K562 (cell line): ENCODE measurements at regions not wholly inside any gene's neighbourhood (a gene's known extent, or its start where the extent isn't known, plus 50 kb on each side); places are given as distances from the start of the nearest gene placed in this dataset.
A peak's percentile ranks its signal among the peaks of the same experiment; 100 is the strongest.

Experiments
- ATAC-seq: fragments of 200-7000 bp; cut with Tn5 transposase; 3 replicates; pipeline ENCODE4 v1.9.1; 2020; ENCODE audit warnings: moderate library complexity
- BruUV-seq: library from RNA; stranded (reverse); fragments of 400-500 nt; replicated peaks from 2 replicates; lab custom pipeline; 2021; lab: Mats Ljungman, UMichigan
- CTCF ChIA-PET: fragments of 300-600 bp; formaldehyde crosslinking; extraction: SDS; loops from one replicate; lab custom pipeline; 2021; ENCODE audit warnings: low intra/inter-chr PET ratio; lab: Yijun Ruan, JAX
- POLR2A ChIA-PET: fragments of 300-600, 350-650 bp; sonication (Branson Sonifier 250); formaldehyde crosslinking; extraction: SDS; loops from one replicate; lab custom pipeline; 2021; ENCODE audit warnings: antibody characterized with exemption, inconsistent platforms; lab: Yijun Ruan, JAX
- DNase-seq, 4 experiments: peaks; one replicate each; pipeline versions ENCODE4 v3.0.0 to v3.0.0-alpha.2; 2011 to 2018; ENCODE audit warnings: low spot score in 3 of 4, mixed read lengths in 3 of 4; ENCODE audit errors: extremely low read depth in 1 of 4
- FAIRE-seq: peaks from 2 replicates; lab custom pipeline; 2011; peaks lifted over from hg19 to GRCh38; lab: Jason Lieb, UNC
- H2AFZ ChIP-seq: 2 replicates; pipeline ENCODE4 v1.6.0; 2011; ENCODE audit warnings: low read depth, low read length, control low read depth, inconsistent platforms
- H3K27ac ChIP-seq: fragments of 200-600 bp; 3 replicates; pipeline ENCODE4 v1.8.0; 2011; ENCODE audit warnings: low read depth, mild to moderate bottlenecking, control low read depth, inconsistent platforms, low read length, moderate library complexity, mixed read lengths; ENCODE audit errors: extremely low read depth
- H3K27me3 ChIP-seq, 2 experiments: fragments of 300-600 bp in 1 of 2; 2 replicates in 1 of 2; 3 replicates in 1 of 2; pipeline versions ENCODE4 v1.6.0 to v1.8.0; 2011; ENCODE audit warnings: inconsistent platforms in 2 of 2, low read length in 2 of 2, mild to moderate bottlenecking in 1 of 2, mixed read lengths in 1 of 2, moderate library complexity in 1 of 2; ENCODE audit not compliant: control insufficient read depth in 2 of 2, insufficient read depth in 2 of 2
- H3K36me3 ChIP-seq: fragments of 300-600 bp; 3 replicates; pipeline ENCODE4 v1.8.0; 2011; ENCODE audit warnings: mild to moderate bottlenecking, low read length, inconsistent platforms; ENCODE audit not compliant: control insufficient read depth, insufficient read depth
- H3K4me1 ChIP-seq, 2 experiments: fragments of 200-600 bp in 1 of 2; replicated peaks in 1 of 2; 2 replicates in 1 of 2; 3 replicates in 1 of 2; pipeline versions ENCODE4 v1.5.1 to v1.8.0; 2011; ENCODE audit warnings: inconsistent platforms in 2 of 2, low read length in 2 of 2, mild to moderate bottlenecking in 1 of 2, mixed read lengths in 1 of 2, moderate library complexity in 1 of 2; ENCODE audit not compliant: control insufficient read depth in 2 of 2, insufficient read depth in 2 of 2
- H3K4me2 ChIP-seq: 2 replicates; pipeline ENCODE4 v1.6.1; 2011; ENCODE audit warnings: low read length, control low read depth, inconsistent platforms, mixed read lengths; ENCODE audit not compliant: insufficient read depth
- H3K4me3 ChIP-seq: fragments of 200-600 bp; sonication (generic), shearing (Covaris generic); 2 replicates; pipeline ENCODE4 v1.5.1; 2016; ENCODE audit warnings: control low read depth, inconsistent platforms
- H3K79me2 ChIP-seq: fragments of 200-600 bp; 3 replicates; pipeline ENCODE4 v1.8.0; 2011; ENCODE audit warnings: low read length, inconsistent platforms; ENCODE audit not compliant: control insufficient read depth, insufficient read depth
- H3K9ac ChIP-seq, 2 experiments: 2 replicates each; pipeline versions ENCODE4 v1.6.0 to v1.6.1; 2011; ENCODE audit warnings: low read depth in 2 of 2, low read length in 2 of 2, control low read depth in 1 of 2, inconsistent platforms in 1 of 2, mild to moderate bottlenecking in 1 of 2, mixed read lengths in 1 of 2; ENCODE audit not compliant: insufficient read depth in 1 of 2
- H3K9me1 ChIP-seq: one replicate; pipeline ENCODE4 v1.6.0; 2011; ENCODE audit warnings: inconsistent platforms, mild to moderate bottlenecking, low read length, moderate library complexity; ENCODE audit not compliant: control insufficient read depth, insufficient read depth
- H3K9me3 ChIP-seq: replicated peaks from 2 replicates; pipeline ENCODE4 v1.5.1; 2011; ENCODE audit warnings: low read depth, low read length, inconsistent platforms; ENCODE audit not compliant: control insufficient read depth, insufficient read depth
- H4K20me1 ChIP-seq: replicated peaks from 2 replicates; pipeline ENCODE4 v1.6.1; 2011; ENCODE audit warnings: low read length, inconsistent platforms, mixed read lengths; ENCODE audit not compliant: control insufficient read depth, insufficient read depth
- BACH1 ChIP-seq: fragments of 200-800 bp; sonication (Bioruptor generic); IDR thresholded peaks from 2 replicates; pipeline ENCODE4 v1.6.1; 2016; ENCODE audit warnings: missing genetic modification characterization, missing compliant biosample characterization
- ELF4 ChIP-seq: fragments of 450-650 bp; formaldehyde crosslinking; IDR thresholded peaks from 2 replicates; pipeline ENCODE4 v1.4.0; 2022; ENCODE audit warnings: missing genetic modification characterization
- FOXA1 ChIP-seq: fragments of 450-650 bp; IDR thresholded peaks from 2 replicates; pipeline ENCODE4 v1.6.1; 2016; ENCODE audit warnings: mild to moderate bottlenecking, borderline replicate concordance
- FOXP1 ChIP-seq: sonication (generic); formaldehyde crosslinking; IDR thresholded peaks from 2 replicates; pipeline ENCODE4 v1.8.0; 2022; ENCODE audit warnings: mild to moderate bottlenecking, missing genetic modification reagents
- HLTF ChIP-seq: fragments of 450-650 bp; IDR thresholded peaks from 2 replicates; pipeline ENCODE4 v1.6.1; 2016
- KAT2B ChIP-seq: IDR thresholded peaks from one replicate; pipeline ENCODE4 v1.6.1; 2012; ENCODE audit warnings: low read depth, mild to moderate bottlenecking, control low read depth, inconsistent platforms, low read length, moderate library complexity
- L3MBTL2 ChIP-seq: fragments of 450-650 bp; IDR thresholded peaks from 2 replicates; pipeline ENCODE4 v1.6.1; 2016; ENCODE audit warnings: mild to moderate bottlenecking, moderate library complexity
- MCM2 ChIP-seq: fragments of 450-650 bp; IDR thresholded peaks from 2 replicates; pipeline ENCODE4 v1.6.1; 2017; ENCODE audit warnings: low read depth, mild to moderate bottlenecking
- MEF2D ChIP-seq: conservative IDR thresholded peaks from 2 replicates; pipeline ENCODE4 v1.6.1; 2016; ENCODE audit warnings: low read depth, missing genetic modification characterization, missing compliant biosample characterization
- NR0B1 ChIP-seq: fragments of 450-650 bp; IDR thresholded peaks from one replicate; pipeline ENCODE4 v1.6.1; 2018; ENCODE audit warnings: mild to moderate bottlenecking, moderate library complexity; ENCODE audit not compliant: partially characterized antibody
- POLR2G ChIP-seq: fragments of 200-400 bp; formaldehyde crosslinking; IDR thresholded peaks from 2 replicates; pipeline ENCODE4 v1.6.1; 2017; ENCODE audit warnings: low read depth, mild to moderate bottlenecking, antibody characterized with exemption, low read length, moderate library complexity
- PRPF4 ChIP-seq: fragments of 200-400 bp; formaldehyde crosslinking; IDR thresholded peaks from one replicate; pipeline ENCODE4 v1.6.1; 2017; ENCODE audit warnings: low read length, low read depth, mild to moderate bottlenecking; ENCODE audit not compliant: insufficient read depth, poor library complexity, severe bottlenecking
- RBM14 ChIP-seq: fragments of 200-400 bp; formaldehyde crosslinking; IDR thresholded peaks from 2 replicates; pipeline ENCODE4 v1.6.1; 2018; ENCODE audit warnings: low read depth, mild to moderate bottlenecking, low read length, moderate library complexity, borderline replicate concordance; ENCODE audit not compliant: insufficient read depth
- TEAD2 ChIP-seq: fragments of 450-650 bp; IDR thresholded peaks from 2 replicates; pipeline ENCODE4 v1.6.1; 2016; ENCODE audit warnings: missing genetic modification characterization, control low read depth, missing compliant biosample characterization
- ZNF175 ChIP-seq: fragments of 200-800 bp; sonication (Bioruptor generic); IDR thresholded peaks from 2 replicates; pipeline ENCODE4 v1.6.1; 2016; ENCODE audit warnings: low read depth, mild to moderate bottlenecking, missing genetic modification characterization, missing compliant biosample characterization
- WGBS: fragments of 100-300 bp; shearing (Covaris generic); methylation state at CpG from one replicate; pipeline ENCODE4 v1.1.6; 2016; ENCODE audit warnings: low coverage, mixed read lengths; ENCODE audit not compliant: insufficient coverage; ENCODE audit errors: missing lambda C conversion rate; 5-methylcytosine and 5-hydroxymethylcytosine counted together
- in situ Hi-C: fragments of 300-500 bp; cut with MboI; formaldehyde crosslinking; loops from 4 replicates; pipeline ENCODE4 v1.15.0; 2018; ENCODE audit warnings: inconsistent platforms, mixed read lengths
- intact Hi-C: fragments of 100-400 bp; cut with micrococcal nuclease; formaldehyde crosslinking; loops from 2 replicates; pipeline ENCODE4 v1.14.2; 2022
- TF ChIP-seq, protein P1 (sequence below): fragments of 450-650 bp; IDR thresholded peaks from 2 replicates; pipeline ENCODE4 v1.6.1; 2014; ENCODE audit warnings: low read depth, mild to moderate bottlenecking, moderate library complexity, borderline replicate concordance

DNA sequence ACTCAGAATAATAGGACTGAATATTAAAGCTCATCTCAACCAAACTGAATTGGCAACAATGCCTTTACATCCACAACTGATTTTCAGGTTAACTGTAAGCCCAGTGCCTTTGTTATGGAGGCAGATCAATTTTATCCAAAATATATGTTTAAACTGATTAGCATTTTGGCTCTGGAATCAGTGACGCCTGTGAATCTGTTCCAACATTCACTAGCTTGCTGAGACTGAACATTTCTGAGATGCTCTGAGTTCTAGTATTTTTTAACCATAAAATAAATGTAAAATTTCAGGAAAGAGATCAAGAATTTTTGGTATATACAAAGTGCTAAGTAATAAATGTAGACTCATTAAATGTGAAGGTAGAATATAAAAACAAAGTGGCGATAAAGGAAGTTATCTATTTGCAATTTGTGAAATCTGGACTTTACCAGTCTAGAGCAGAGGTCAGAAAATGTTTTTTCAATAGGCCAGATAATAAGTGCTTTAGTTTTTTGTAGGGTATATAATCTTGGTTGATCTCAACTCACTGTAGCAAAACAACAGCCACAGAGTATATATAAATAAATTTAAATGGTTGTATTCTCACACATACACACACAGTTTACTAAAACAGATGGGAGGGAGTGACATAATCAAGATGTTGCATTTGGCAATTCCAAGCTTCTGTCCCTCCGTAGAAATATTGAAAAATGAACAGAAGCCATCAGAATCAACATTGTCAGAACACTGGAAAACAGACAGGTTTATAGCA, 560.3 kb downstream of the ZWINT start:
- H3K9ac ChIP-seq = no peak overlapping the region
- no peak overlapping the region for H3K4me2 ChIP-seq
- no peaks in the 10 kb centered on the region for H3K79me2 ChIP-seq
- BruUV-seq = no TSS peak
- no peak for ATAC-seq
- no peak overlapping the region for H3K4me3 ChIP-seq
- intact Hi-C loops (no loop called here), in situ Hi-C loops (no loop called here)
- H3K27ac ChIP-seq = no peak overlapping the region
- no peaks in the 10 kb centered on the region for H3K9me1 ChIP-seq
- FAIRE-seq = peak; percentile 32
- no peaks in the 10 kb centered on the region for H4K20me1 ChIP-seq
- no peaks in the 10 kb centered on the region; the same call in 1 of the 2 replicates for H3K9me3 ChIP-seq
- TF ChIP-seq FOXP1 (CRISPR knock-in tag) = no peak
- TF ChIP-seq KAT2B = no peak
- no peak for TF ChIP-seq ELF4 (CRISPR knock-in tag)
- no peak for TF ChIP-seq POLR2G
- TF ChIP-seq MEF2D (tag) = no peak
- no peak for TF ChIP-seq FOXA1
- no peak for TF ChIP-seq NR0B1
- no peak for TF ChIP-seq RBM14
- TF ChIP-seq TEAD2 (tag) = no peak
- no peak for TF ChIP-seq ZNF175
- no peak for TF ChIP-seq PRPF4
- TF ChIP-seq HLTF = no peak
- TF ChIP-seq L3MBTL2 = no peak
- TF ChIP-seq MCM2 = no peak
- TF ChIP-seq, protein P1, sequence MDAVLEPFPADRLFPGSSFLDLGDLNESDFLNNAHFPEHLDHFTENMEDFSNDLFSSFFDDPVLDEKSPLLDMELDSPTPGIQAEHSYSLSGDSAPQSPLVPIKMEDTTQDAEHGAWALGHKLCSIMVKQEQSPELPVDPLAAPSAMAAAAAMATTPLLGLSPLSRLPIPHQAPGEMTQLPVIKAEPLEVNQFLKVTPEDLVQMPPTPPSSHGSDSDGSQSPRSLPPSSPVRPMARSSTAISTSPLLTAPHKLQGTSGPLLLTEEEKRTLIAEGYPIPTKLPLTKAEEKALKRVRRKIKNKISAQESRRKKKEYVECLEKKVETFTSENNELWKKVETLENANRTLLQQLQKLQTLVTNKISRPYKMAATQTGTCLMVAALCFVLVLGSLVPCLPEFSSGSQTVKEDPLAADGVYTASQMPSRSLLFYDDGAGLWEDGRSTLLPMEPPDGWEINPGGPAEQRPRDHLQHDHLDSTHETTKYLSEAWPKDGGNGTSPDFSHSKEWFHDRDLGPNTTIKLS = no peak
- no peak for TF ChIP-seq BACH1
- ChIA-PET POLR2A (no interaction called here), CTCF (no interaction called here)
- H2AFZ ChIP-seq = no peak overlapping the region
- no peak for DNase-seq
- H3K27me3 ChIP-seq = no peaks in the 10 kb centered on the region
- WGBS = 0% methylated on average over 3 of the region's 3 CpGs
- no peaks in the 10 kb centered on the region for H3K4me1 ChIP-seq
- no peaks in the 10 kb centered on the region for H3K36me3 ChIP-seq
